ENCODE measurements at regions not wholly inside any gene's neighbourhood (a gene's known extent, or its start where the extent isn't known, plus 50 kb on each side); places are given as distances from the start of the nearest gene placed in this dataset.

DNA sequence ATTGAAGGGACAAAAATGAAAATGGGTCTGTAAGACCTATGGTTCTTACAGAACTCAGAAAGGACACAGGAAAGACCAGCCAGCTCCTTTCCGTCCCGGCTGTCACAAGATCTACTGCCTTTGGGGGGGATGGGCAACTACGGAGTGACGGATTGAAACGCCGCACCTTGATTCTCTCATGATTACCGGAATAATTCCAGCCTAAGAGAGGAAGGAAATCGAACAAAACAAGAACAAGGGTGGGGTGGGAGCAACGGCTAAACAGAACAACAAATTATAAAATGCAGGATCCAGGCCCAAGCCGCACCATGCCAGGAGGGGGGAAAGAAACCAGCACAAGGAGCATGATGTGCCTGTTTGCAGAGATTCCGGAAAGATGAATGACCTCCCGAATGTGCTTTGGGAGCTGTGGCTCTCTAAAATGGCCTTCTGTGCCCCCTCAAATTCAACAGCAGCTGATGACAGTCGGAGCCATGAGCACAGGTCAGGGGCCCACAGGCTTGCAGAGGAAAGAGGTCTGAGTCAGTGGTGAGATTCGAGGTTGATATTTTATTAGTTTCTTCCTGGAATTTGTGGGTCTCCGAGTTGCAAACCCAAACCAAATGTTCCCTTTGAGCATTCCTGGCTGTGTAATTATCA lies 72.1 kb downstream of the SPRING1 start:
- H3K9me3 ChIP-seq (ENCODE audit: control insufficient read depth in 1 of 2, insufficient read depth in 1 of 2, low read length in 2 of 2) = no peaks in the 10 kb centered on the region
- no peaks in the 10 kb centered on the region for H3K27me3 ChIP-seq (ENCODE audit: control insufficient read depth in 1 of 2, insufficient read depth in 2 of 2, low read length in 2 of 2)
- H3K4me1 ChIP-seq (ENCODE audit: insufficient read depth, low read length) = no peaks in the 10 kb centered on the region
- no peaks in the 10 kb centered on the region for H3K36me3 ChIP-seq (ENCODE audit: insufficient read depth, low read length)
- Mint-ChIP-seq H3K27me3 (peaks cover 3% of the 10 kb centered on the region), H3K27ac (no peak overlapping the region), H3K36me3 (ENCODE audit: low read depth) (no peaks in the 10 kb centered on the region), H3K9me3 (no peaks in the 10 kb centered on the region), H3K4me1 (ENCODE audit: low read depth) (no peaks in the 10 kb centered on the region), H3K4me3 (no peak overlapping the region)
- H3K4me3 ChIP-seq (ENCODE audit: low read length) = no peak overlapping the region
- no peak overlapping the region for H3K27ac ChIP-seq (ENCODE audit: low read depth in 1 of 2, low read length in 2 of 2)
- ATAC-seq (ENCODE audit: poor library complexity) (no peak), DNase-seq (no peak)
- ChIA-PET CTCF (no interaction called here), POLR2A (no interaction called here)
- intact Hi-C loops (cut with DNase I, micrococcal nuclease) = no loop called here
- TF ChIP-seq, protein P1, sequence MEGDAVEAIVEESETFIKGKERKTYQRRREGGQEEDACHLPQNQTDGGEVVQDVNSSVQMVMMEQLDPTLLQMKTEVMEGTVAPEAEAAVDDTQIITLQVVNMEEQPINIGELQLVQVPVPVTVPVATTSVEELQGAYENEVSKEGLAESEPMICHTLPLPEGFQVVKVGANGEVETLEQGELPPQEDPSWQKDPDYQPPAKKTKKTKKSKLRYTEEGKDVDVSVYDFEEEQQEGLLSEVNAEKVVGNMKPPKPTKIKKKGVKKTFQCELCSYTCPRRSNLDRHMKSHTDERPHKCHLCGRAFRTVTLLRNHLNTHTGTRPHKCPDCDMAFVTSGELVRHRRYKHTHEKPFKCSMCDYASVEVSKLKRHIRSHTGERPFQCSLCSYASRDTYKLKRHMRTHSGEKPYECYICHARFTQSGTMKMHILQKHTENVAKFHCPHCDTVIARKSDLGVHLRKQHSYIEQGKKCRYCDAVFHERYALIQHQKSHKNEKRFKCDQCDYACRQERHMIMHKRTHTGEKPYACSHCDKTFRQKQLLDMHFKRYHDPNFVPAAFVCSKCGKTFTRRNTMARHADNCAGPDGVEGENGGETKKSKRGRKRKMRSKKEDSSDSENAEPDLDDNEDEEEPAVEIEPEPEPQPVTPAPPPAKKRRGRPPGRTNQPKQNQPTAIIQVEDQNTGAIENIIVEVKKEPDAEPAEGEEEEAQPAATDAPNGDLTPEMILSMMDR (IDR thresholded peaks at IDR 0.05) = no peak

DNA sequence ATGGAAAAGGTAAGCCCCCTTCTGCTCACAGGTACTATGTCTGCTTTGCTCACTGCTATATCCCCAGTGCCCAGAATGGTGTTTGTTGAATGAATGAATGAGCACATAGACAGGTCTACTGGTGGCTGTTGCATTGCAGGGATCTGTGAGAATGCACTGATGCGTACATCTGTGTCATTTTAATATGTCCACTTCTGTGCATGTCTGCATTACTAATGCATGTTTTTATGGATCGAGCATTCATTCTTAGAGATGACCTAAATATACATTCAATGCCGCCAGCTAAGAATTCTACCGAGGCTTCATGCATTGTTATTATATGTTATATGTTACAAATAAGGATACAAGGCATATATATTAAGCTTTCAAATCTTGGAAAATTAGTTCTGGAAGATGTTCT lies 73.8 kb downstream of the SPRING1 start:
- no peak overlapping the region for H3K4me3 Mint-ChIP-seq
- H3K36me3 Mint-ChIP-seq (ENCODE audit: low read depth) = no peaks in the 10 kb centered on the region
- H3K27me3 Mint-ChIP-seq = peaks cover 9% of the 10 kb centered on the region
- TF ChIP-seq, protein P1 (IDR thresholded peaks at IDR 0.05) = no peak
- ChIA-PET POLR2A (no interaction called here), CTCF (no interaction called here)
- intact Hi-C loops (cut with DNase I, micrococcal nuclease) = no loop called here
- H3K27ac Mint-ChIP-seq = no peak overlapping the region
- Histone ChIP-seq H3K27me3 (ENCODE audit: control insufficient read depth in 1 of 2, insufficient read depth in 2 of 2, low read length in 2 of 2) (no peaks in the 10 kb centered on the region), H3K4me1 (ENCODE audit: insufficient read depth, low read length) (no peaks in the 10 kb centered on the region), H3K27ac (ENCODE audit: low read depth in 1 of 2, low read length in 2 of 2) (no peak overlapping the region), H3K9me3 (ENCODE audit: control insufficient read depth in 1 of 2, insufficient read depth in 1 of 2, low read length in 2 of 2) (no peaks in the 10 kb centered on the region), H3K36me3 (ENCODE audit: insufficient read depth, low read length) (no peaks in the 10 kb centered on the region), H3K4me3 (ENCODE audit: low read length) (no peak overlapping the region)
- no peaks in the 10 kb centered on the region for H3K9me3 Mint-ChIP-seq
- DNase-seq (no peak), ATAC-seq (ENCODE audit: poor library complexity) (no peak)
- no peaks in the 10 kb centered on the region for H3K4me1 Mint-ChIP-seq (ENCODE audit: low read depth)

- no peak overlapping the region for H3K27ac Mint-ChIP-seq
- Histone ChIP-seq H3K27me3 (ENCODE audit: control insufficient read depth in 1 of 2, insufficient read depth in 2 of 2, low read length in 2 of 2) (peaks cover 5 to 7% of the 10 kb centered on the region in 2 experiments), H3K4me1 (ENCODE audit: insufficient read depth, low read length) (no peaks in the 10 kb centered on the region), H3K4me3 (ENCODE audit: low read length) (no peak overlapping the region), H3K27ac (ENCODE audit: low read depth in 1 of 2, low read length in 2 of 2) (no peak overlapping the region), H3K9me3 (ENCODE audit: control insufficient read depth in 1 of 2, insufficient read depth in 1 of 2, low read length in 2 of 2) (no peaks in the 10 kb centered on the region), H3K36me3 (ENCODE audit: insufficient read depth, low read length) (no peaks in the 10 kb centered on the region)
- H3K27me3 Mint-ChIP-seq = peaks cover 14% of the 10 kb centered on the region
- no peaks in the 10 kb centered on the region for H3K9me3 Mint-ChIP-seq
- intact Hi-C loops (cut with DNase I, micrococcal nuclease) = no loop called here
- POLR2A ChIA-PET = no interaction called here
- no peaks in the 10 kb centered on the region for H3K36me3 Mint-ChIP-seq (ENCODE audit: low read depth)
- CTCF ChIA-PET = no interaction called here
- ATAC-seq (ENCODE audit: poor library complexity) (no peak), DNase-seq (no peak)
- TF ChIP-seq, protein P1 (IDR thresholded peaks at IDR 0.05) = no peak
- no peaks in the 10 kb centered on the region for H3K4me1 Mint-ChIP-seq (ENCODE audit: low read depth)
- H3K4me3 Mint-ChIP-seq = no peak overlapping the region
Measured at GRCh38 chr12:116662612-116663144, 75.2 kb downstream of the SPRING1 start.

All from CD4-positive, alpha-beta T cell (primary cell).